H1 (cell line): ENCODE measurements at regions not wholly inside any gene's neighbourhood (a gene's known extent, or its start where the extent isn't known, plus 50 kb on each side); places are given as distances from the start of the nearest gene placed in this dataset.
A peak's percentile ranks its signal among the peaks of the same experiment; 100 is the strongest.
"Not testable (repeated sequence)": the region's sequence is repeated elsewhere in the genome, so short reads cannot be mapped to it uniquely, and the experiment has no call there.

Experiments
- CTCF ChIA-PET: fragments of 300-600 bp; sonication (Branson Sonifier 250); formaldehyde crosslinking; loops from one replicate; lab custom pipeline; 2021; ENCODE audit not compliant: partially characterized antibody; lab: Charles Lee
- POLR2A ChIA-PET: fragments of 300-600 bp; sonication (Branson Sonifier 250); formaldehyde crosslinking; loops from one replicate; lab custom pipeline; 2021; ENCODE audit warnings: inconsistent platforms; ENCODE audit not compliant: partially characterized antibody; lab: Charles Lee
- DNase-seq, 2 experiments: peaks; one replicate each; pipeline versions ENCODE4 v3.0.0 to v3.0.0-alpha.2; 2010 to 2022; ENCODE audit warnings: low spot score in 2 of 2, low read depth in 1 of 2, mixed read lengths in 1 of 2
- FAIRE-seq: peaks from 2 replicates; lab custom pipeline; 2011; peaks lifted over from hg19 to GRCh38; lab: Jason Lieb, UNC
- H2AFZ ChIP-seq: 2 replicates; pipeline ENCODE4 v1.8.1; 2012; ENCODE audit warnings: low read length, inconsistent platforms
- H2AK5ac ChIP-seq: 2 replicates; pipeline ENCODE4 v1.6.1; 2013; ENCODE audit warnings: low read depth, low read length
- H2BK120ac ChIP-seq: replicated peaks from 2 replicates; pipeline ENCODE3; 2013; ENCODE audit warnings: low read depth, low read length, inconsistent platforms
- H2BK12ac ChIP-seq: 2 replicates; pipeline ENCODE4 v1.6.1; 2013; ENCODE audit warnings: low read depth, low read length
- H2BK15ac ChIP-seq: 2 replicates; pipeline ENCODE4 v1.6.1; 2013; ENCODE audit warnings: low read length
- H2BK20ac ChIP-seq: 2 replicates; pipeline ENCODE4 v1.6.1; 2013; ENCODE audit warnings: low read length
- H2BK5ac ChIP-seq: 2 replicates; pipeline ENCODE4 v1.6.1; 2013; ENCODE audit warnings: low read depth, low read length
- H3K14ac ChIP-seq: 2 replicates; pipeline ENCODE4 v1.6.1; 2013; ENCODE audit warnings: inconsistent platforms; ENCODE audit not compliant: insufficient read length
- H3K18ac ChIP-seq: 2 replicates; pipeline ENCODE4 v1.6.1; 2013; ENCODE audit warnings: low read length; ENCODE audit errors: extremely low read depth
- H3K23ac ChIP-seq: 2 replicates; pipeline ENCODE4 v1.6.1; 2013; ENCODE audit warnings: inconsistent platforms; ENCODE audit not compliant: insufficient read length
- H3K23me2 ChIP-seq: 2 replicates; pipeline ENCODE4 v1.6.1; 2013; ENCODE audit warnings: low read depth, low read length
- H3K27ac ChIP-seq: 2 replicates; pipeline ENCODE4 v1.6.1; 2011; ENCODE audit warnings: low read depth, low read length, inconsistent platforms
- H3K27me3 ChIP-seq, 4 experiments: replicated peaks in 1 of 4; 1 replicate in 1 of 4; 2 replicates in 3 of 4; pipeline versions ENCODE4 v1.6.1 to v1.8.1; 2011 to 2013; ENCODE audit warnings: low read length in 3 of 4, mild to moderate bottlenecking in 3 of 4, inconsistent platforms in 2 of 4, mixed read lengths in 2 of 4, moderate library complexity in 1 of 4; ENCODE audit not compliant: control insufficient read depth in 3 of 4, insufficient read depth in 3 of 4; ENCODE audit errors: extremely low read depth in 1 of 4
- H3K36me3 ChIP-seq, 4 experiments: 2 replicates each; pipeline versions ENCODE4 v1.6.1 to v1.8.1; 2011 to 2013; ENCODE audit warnings: mild to moderate bottlenecking in 4 of 4, low read length in 3 of 4, moderate library complexity in 2 of 4, control low read depth in 1 of 4, inconsistent platforms in 1 of 4; ENCODE audit not compliant: insufficient read depth in 4 of 4, control insufficient read depth in 2 of 4
- H3K4ac ChIP-seq: replicated peaks from 2 replicates; pipeline ENCODE3; 2013; ENCODE audit warnings: low read length, low read depth, mixed read lengths, inconsistent platforms; ENCODE audit not compliant: insufficient read length
- H3K4me1 ChIP-seq, 4 experiments: replicated peaks in 1 of 4; 1 replicate in 1 of 4; 2 replicates in 3 of 4; pipeline versions ENCODE4 v1.6.1 to v1.8.1; 2011 to 2013; ENCODE audit warnings: low read length in 3 of 4, inconsistent platforms in 2 of 4, mixed read lengths in 1 of 4; ENCODE audit not compliant: insufficient read depth in 4 of 4, control insufficient read depth in 3 of 4
- H3K4me2 ChIP-seq, 2 experiments: 2 replicates each; pipeline versions ENCODE4 v1.6.1 to v1.8.1; 2011 to 2013; ENCODE audit warnings: low read depth in 2 of 2, low read length in 2 of 2, control low read depth in 1 of 2, inconsistent platforms in 1 of 2, mild to moderate bottlenecking in 1 of 2; ENCODE audit not compliant: insufficient read depth in 1 of 2
- H3K4me3 ChIP-seq, 4 experiments: fragments of 200-600, 300-600 bp in 1 of 4; sonication (generic), shearing (Covaris generic), sonication (Bioruptor Twin) in 1 of 4; 2 replicates each; pipeline versions ENCODE4 v1.5.1 to v1.8.1; 2011 to 2016; ENCODE audit warnings: low read length in 4 of 4, low read depth in 3 of 4, control low read depth in 2 of 4, inconsistent platforms in 2 of 4, mild to moderate bottlenecking in 2 of 4, mixed read lengths in 1 of 4, moderate library complexity in 1 of 4; ENCODE audit not compliant: insufficient read depth in 2 of 4; ENCODE audit errors: extremely low read depth in 1 of 4
- H3K56ac ChIP-seq: replicated peaks from 2 replicates; pipeline ENCODE3; 2013; ENCODE audit warnings: low read depth, mild to moderate bottlenecking, mixed read lengths, low read length, inconsistent platforms; ENCODE audit not compliant: insufficient read length
- H3K79me1 ChIP-seq: 2 replicates; pipeline ENCODE4 v1.6.1; 2013; ENCODE audit warnings: low read depth, low read length, control low read depth
- H3K79me2 ChIP-seq, 2 experiments: 2 replicates each; pipeline versions ENCODE4 v1.6.1 to v1.8.1; 2012 to 2013; ENCODE audit warnings: low read length in 2 of 2, mild to moderate bottlenecking in 2 of 2, inconsistent platforms in 1 of 2; ENCODE audit not compliant: insufficient read depth in 2 of 2, control insufficient read depth in 1 of 2
- H3K9ac ChIP-seq, 4 experiments: replicated peaks in 1 of 4; 1 replicate in 1 of 4; 2 replicates in 3 of 4; pipeline versions ENCODE4 v1.6.1 to v1.8.1; 2011 to 2013; ENCODE audit warnings: low read depth in 3 of 4, low read length in 3 of 4, control low read depth in 2 of 4, mild to moderate bottlenecking in 2 of 4, moderate library complexity in 2 of 4, inconsistent platforms in 1 of 4; ENCODE audit errors: extremely low read depth in 1 of 4
- H3K9me3 ChIP-seq, 2 experiments: 2 replicates each; pipeline versions ENCODE4 v1.6.1 to v1.8.1; 2012 to 2013; ENCODE audit warnings: mild to moderate bottlenecking in 2 of 2, moderate library complexity in 2 of 2, control low read depth in 1 of 2, inconsistent platforms in 1 of 2, low read depth in 1 of 2, low read length in 1 of 2, mixed read lengths in 1 of 2; ENCODE audit not compliant: insufficient read depth in 2 of 2
- H4K20me1 ChIP-seq, 2 experiments: replicated peaks in 1 of 2; 2 replicates each; pipeline versions ENCODE3 to v1.8.1; 2011 to 2013; ENCODE audit warnings: inconsistent platforms in 2 of 2, low read length in 2 of 2, mild to moderate bottlenecking in 1 of 2; ENCODE audit not compliant: insufficient read depth in 2 of 2, control insufficient read depth in 1 of 2
- H4K5ac ChIP-seq: 2 replicates; pipeline ENCODE4 v1.6.1; 2013; ENCODE audit warnings: low read length, low read depth, mixed read lengths, inconsistent platforms; ENCODE audit not compliant: insufficient read length
- H4K8ac ChIP-seq: 2 replicates; pipeline ENCODE4 v1.8.0; 2013; ENCODE audit warnings: mild to moderate bottlenecking, moderate library complexity, low read length, inconsistent platforms; ENCODE audit not compliant: insufficient read depth; ENCODE audit errors: extremely low read depth
- H4K91ac ChIP-seq: replicated peaks from 2 replicates; pipeline ENCODE3; 2013; ENCODE audit warnings: low read length, mixed read lengths, inconsistent platforms; ENCODE audit not compliant: insufficient read length
- RAD21 ChIP-seq, 2 experiments: IDR thresholded peaks in 1 of 2; conservative IDR thresholded peaks in 1 of 2; 2 replicates each; pipeline ENCODE4 v1.6.1; 2011; ENCODE audit warnings: low read depth in 2 of 2, low read length in 2 of 2, improper control_type of control experiment in 1 of 2, inconsistent platforms in 1 of 2, mild to moderate bottlenecking in 1 of 2, moderate library complexity in 1 of 2
- WGBS, 2 experiments: shearing (Covaris generic) in 1 of 2; methylation state at CpG; one replicate each; pipeline versions ENCODE4 v1.1.6 to v1.1.7; 2013 to 2015; ENCODE audit warnings: low lambda C conversion rate in 2 of 2, mixed read lengths in 2 of 2, inconsistent platforms in 1 of 2, low coverage in 1 of 2, missing lambda C conversion rate in 1 of 2; ENCODE audit not compliant: insufficient replicate concordance in 2 of 2, insufficient coverage in 1 of 2, insufficient read length in 1 of 2; ENCODE audit errors: extremely low coverage in 1 of 2, missing lambda C conversion rate in 1 of 2; 5-methylcytosine and 5-hydroxymethylcytosine counted together
- TF ChIP-seq, protein P1 (sequence below): IDR thresholded peaks from 2 replicates; pipeline ENCODE4 v1.6.1; 2012; ENCODE audit warnings: low read length, inconsistent platforms
- TF ChIP-seq, protein P2 (sequence below), 3 experiments: IDR thresholded peaks; 1 replicate in 2 of 3; 2 replicates in 1 of 3; pipeline versions ENCODE4 v1.5.1 to v1.6.1; 2011; ENCODE audit warnings: low read length in 3 of 3, mild to moderate bottlenecking in 3 of 3, inconsistent platforms in 2 of 3, low read depth in 1 of 3, moderate library complexity in 1 of 3; ENCODE audit not compliant: insufficient read depth in 1 of 3; ENCODE audit errors: control extremely low read depth in 1 of 3

DNA sequence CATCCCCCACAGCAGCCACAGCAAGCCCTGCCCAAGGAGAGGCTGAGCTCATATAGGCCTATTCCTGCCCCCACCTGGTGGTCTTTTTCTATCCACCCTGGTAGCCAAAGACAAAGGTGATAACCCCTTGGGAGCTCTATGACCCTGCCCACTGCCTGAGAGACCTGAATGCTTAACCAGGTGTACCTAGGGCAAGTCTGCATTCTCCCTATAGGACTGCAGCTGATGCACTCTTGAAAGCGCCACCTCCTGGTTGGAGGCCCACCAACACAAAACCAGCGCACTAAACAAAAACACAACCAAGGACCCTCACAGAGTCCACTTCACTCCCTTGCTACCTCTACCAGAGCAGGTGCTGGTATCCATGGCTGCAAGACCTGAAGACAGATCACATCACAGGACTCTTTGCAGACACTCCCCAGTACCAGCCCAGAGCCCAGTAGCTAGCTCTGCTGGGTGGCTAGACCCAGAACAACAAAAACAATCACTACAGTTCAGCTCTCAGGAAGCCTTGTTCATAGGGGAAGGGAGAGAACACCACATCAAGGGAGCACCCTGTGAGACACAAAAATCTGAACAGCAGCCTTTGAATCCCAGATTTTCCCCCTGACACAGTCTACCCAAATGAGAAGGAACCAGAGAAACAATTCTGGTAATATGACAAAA, 72.8 kb upstream of the SORL1 start:
- H3K9ac ChIP-seq, H3K9me3 ChIP-seq, H2BK120ac ChIP-seq, H3K4me2 ChIP-seq, H3K4me1 ChIP-seq, H2AK5ac ChIP-seq, H3K4me3 ChIP-seq, H3K36me3 ChIP-seq, H3K14ac ChIP-seq, H3K27ac ChIP-seq, H3K56ac ChIP-seq, H3K79me1 ChIP-seq, H4K8ac ChIP-seq, H3K23ac ChIP-seq, H4K20me1 ChIP-seq, H3K18ac ChIP-seq, H3K23me2 ChIP-seq, H2BK15ac ChIP-seq, POLR2A ChIA-PET, H4K91ac ChIP-seq, H3K79me2 ChIP-seq, H3K4ac ChIP-seq, H3K27me3 ChIP-seq: not testable (repeated sequence)
- Histone ChIP-seq H2BK20ac (peak overlapping the region; percentile 72; the same call in 1 of the 2 replicates), H4K5ac (peak overlapping the region; percentile 57), H2AFZ (peak overlapping the region; percentile 56), H2BK12ac (peak overlapping the region; percentile 94)
- peak; percentile 83 for FAIRE-seq
- peak in 1 of 2 experiments; percentile 78 for DNase-seq
- CTCF ChIA-PET: interaction anchor here (0.6 to 4.6 kb wide), 31 partner anchors 9 to 1410 kb away, joined by 3 to 33 read pairs (median 4); no protein-coding TSS in a partner anchor
- WGBS, 2 experiments: 88% methylated on average over 2 of the region's 2 CpGs; no CpG with 5 or more reads in 1 of the 2 experiments
- TF ChIP-seq RAD21 (IDR thresholded peaks at IDR 0.05 in 1 of 2, conservative IDR thresholded peaks at IDR 0.05 in 1 of 2; ENCODE audit: low read depth in 2 of 2, low read length in 2 of 2): peak in 1 of 2 experiments; percentile 48; a peak in 2 of 4 replicates
- TF ChIP-seq, protein P1, sequence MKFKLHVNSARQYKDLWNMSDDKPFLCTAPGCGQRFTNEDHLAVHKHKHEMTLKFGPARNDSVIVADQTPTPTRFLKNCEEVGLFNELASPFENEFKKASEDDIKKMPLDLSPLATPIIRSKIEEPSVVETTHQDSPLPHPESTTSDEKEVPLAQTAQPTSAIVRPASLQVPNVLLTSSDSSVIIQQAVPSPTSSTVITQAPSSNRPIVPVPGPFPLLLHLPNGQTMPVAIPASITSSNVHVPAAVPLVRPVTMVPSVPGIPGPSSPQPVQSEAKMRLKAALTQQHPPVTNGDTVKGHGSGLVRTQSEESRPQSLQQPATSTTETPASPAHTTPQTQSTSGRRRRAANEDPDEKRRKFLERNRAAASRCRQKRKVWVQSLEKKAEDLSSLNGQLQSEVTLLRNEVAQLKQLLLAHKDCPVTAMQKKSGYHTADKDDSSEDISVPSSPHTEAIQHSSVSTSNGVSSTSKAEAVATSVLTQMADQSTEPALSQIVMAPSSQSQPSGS: peak; percentile 20; the same call in 1 of the 2 replicates
- TF ChIP-seq, protein P2, sequence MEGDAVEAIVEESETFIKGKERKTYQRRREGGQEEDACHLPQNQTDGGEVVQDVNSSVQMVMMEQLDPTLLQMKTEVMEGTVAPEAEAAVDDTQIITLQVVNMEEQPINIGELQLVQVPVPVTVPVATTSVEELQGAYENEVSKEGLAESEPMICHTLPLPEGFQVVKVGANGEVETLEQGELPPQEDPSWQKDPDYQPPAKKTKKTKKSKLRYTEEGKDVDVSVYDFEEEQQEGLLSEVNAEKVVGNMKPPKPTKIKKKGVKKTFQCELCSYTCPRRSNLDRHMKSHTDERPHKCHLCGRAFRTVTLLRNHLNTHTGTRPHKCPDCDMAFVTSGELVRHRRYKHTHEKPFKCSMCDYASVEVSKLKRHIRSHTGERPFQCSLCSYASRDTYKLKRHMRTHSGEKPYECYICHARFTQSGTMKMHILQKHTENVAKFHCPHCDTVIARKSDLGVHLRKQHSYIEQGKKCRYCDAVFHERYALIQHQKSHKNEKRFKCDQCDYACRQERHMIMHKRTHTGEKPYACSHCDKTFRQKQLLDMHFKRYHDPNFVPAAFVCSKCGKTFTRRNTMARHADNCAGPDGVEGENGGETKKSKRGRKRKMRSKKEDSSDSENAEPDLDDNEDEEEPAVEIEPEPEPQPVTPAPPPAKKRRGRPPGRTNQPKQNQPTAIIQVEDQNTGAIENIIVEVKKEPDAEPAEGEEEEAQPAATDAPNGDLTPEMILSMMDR (IDR thresholded peaks at IDR 0.05; ENCODE audit: control extremely low read depth in 1 of 3, insufficient read depth in 1 of 3, low read depth in 1 of 3, low read length in 3 of 3): peak; percentile 44 to 73 (median 52)
- TF ChIP-seq, all 59 proteins: peak for 3; not testable (repeated sequence) for 56
- not testable (repeated sequence) for H2BK5ac ChIP-seq
